SK-N-SH (cell line): ENCODE measurements at regions not wholly inside any gene's neighbourhood (a gene's known extent, or its start where the extent isn't known, plus 50 kb on each side); places are given as distances from the start of the nearest gene placed in this dataset.

ENCODE experiments used
- CTCF ChIA-PET: fragments of 300-600, 350-600 bp; formaldehyde crosslinking; extraction: SDS; loops from one replicate; lab custom pipeline; 2021; lab: Yijun Ruan, JAX
- POLR2A ChIA-PET: fragments of 350-600 bp; sonication (Branson Sonifier 250); formaldehyde crosslinking; extraction: SDS; loops from one replicate; lab custom pipeline; 2020; ENCODE audit warnings: antibody characterized with exemption, inconsistent platforms; lab: Yijun Ruan, JAX
- DNase-seq: peaks from one replicate; pipeline ENCODE4 v3.0.0; 2012
- H2AFZ ChIP-seq: fragments of 200-600 bp; sonication (generic); 2 replicates; pipeline ENCODE4 v1.8.1; 2016; ENCODE audit warnings: antibody characterized with exemption, mild to moderate bottlenecking, low read depth
- H3F3A ChIP-seq: fragments of 200-600 bp; sonication (generic); replicated peaks from 2 replicates; pipeline ENCODE3; 2016; ENCODE audit warnings: antibody characterized with exemption, mild to moderate bottlenecking; ENCODE audit not compliant: insufficient read depth
- H3K27ac ChIP-seq, 2 experiments: fragments of 200-500 bp in 1 of 2; fragments of 200-600 bp in 1 of 2; sonication (Bioruptor generic) in 1 of 2; sonication (generic), shearing (Covaris generic) in 1 of 2; 2 replicates each; pipeline versions ENCODE4 v1.5.1 to v1.6.1; 2014 to 2016; ENCODE audit warnings: low read depth in 2 of 2, inconsistent platforms in 1 of 2, low read length in 1 of 2, mild to moderate bottlenecking in 1 of 2, mixed read lengths in 1 of 2
- H3K27me3 ChIP-seq: fragments of 200-600 bp; sonication (generic), shearing (Covaris generic); 2 replicates; pipeline ENCODE4 v1.6.1; 2016; ENCODE audit warnings: mixed run types; ENCODE audit not compliant: insufficient read depth
- H3K36me3 ChIP-seq, 2 experiments: fragments of 200-500 bp in 1 of 2; fragments of 200-600 bp in 1 of 2; sonication (Bioruptor generic) in 1 of 2; sonication (generic) in 1 of 2; replicated peaks in 1 of 2; 2 replicates each; pipeline versions ENCODE3 to v1.5.1; 2014 to 2016; ENCODE audit warnings: low read length in 1 of 2, mild to moderate bottlenecking in 1 of 2; ENCODE audit not compliant: insufficient read depth in 2 of 2, control insufficient read depth in 1 of 2
- H3K4me1 ChIP-seq, 2 experiments: fragments of 200-500 bp in 1 of 2; fragments of 200-600 bp in 1 of 2; sonication (Bioruptor generic) in 1 of 2; sonication (generic), shearing (Covaris generic) in 1 of 2; 2 replicates each; pipeline versions ENCODE4 v1.5.1 to v1.6.1; 2014 to 2016; ENCODE audit warnings: low read depth in 1 of 2, low read length in 1 of 2, mixed run types in 1 of 2; ENCODE audit not compliant: insufficient read depth in 2 of 2, control insufficient read depth in 1 of 2
- H3K4me2 ChIP-seq: fragments of 200-600 bp; sonication (generic), shearing (Covaris generic); 2 replicates; pipeline ENCODE4 v1.6.1; 2017; ENCODE audit warnings: mixed run types
- H3K4me3 ChIP-seq, 2 experiments: fragments of 200-500 bp in 1 of 2; fragments of 200-600 bp in 1 of 2; sonication (Bioruptor generic) in 1 of 2; sonication (generic), shearing (Covaris generic) in 1 of 2; 2 replicates each; pipeline versions ENCODE4 v1.5.1 to v1.8.1; 2014 to 2016; ENCODE audit warnings: low read depth in 2 of 2, inconsistent platforms in 1 of 2, low read length in 1 of 2, mild to moderate bottlenecking in 1 of 2, mixed read lengths in 1 of 2, moderate library complexity in 1 of 2
- H3K79me2 ChIP-seq: fragments of 200-600 bp; sonication (generic); 2 replicates; pipeline ENCODE4 v1.8.1; 2017; ENCODE audit warnings: mild to moderate bottlenecking; ENCODE audit not compliant: insufficient read depth
- H3K9ac ChIP-seq: fragments of 200-600 bp; sonication (generic); 2 replicates; pipeline ENCODE4 v1.6.1; 2017; ENCODE audit warnings: mixed run types
- H3K9me2 ChIP-seq: fragments of 200-600 bp; sonication (generic); 2 replicates; pipeline ENCODE4 v1.6.1; 2017; ENCODE audit warnings: mixed run types
- H3K9me3 ChIP-seq: fragments of 200-600 bp; sonication (generic); 2 replicates; pipeline ENCODE4 v1.6.1; 2017; ENCODE audit warnings: mixed run types, mild to moderate bottlenecking, moderate library complexity
- H4K20me1 ChIP-seq: fragments of 200-600 bp; sonication (generic); 2 replicates; pipeline ENCODE4 v1.6.1; 2017; ENCODE audit warnings: mild to moderate bottlenecking, mixed run types; ENCODE audit not compliant: insufficient read depth
- ELF1 ChIP-seq: IDR thresholded peaks from 2 replicates; pipeline ENCODE4 v1.4.0; 2012
- FOXJ3 ChIP-seq: sonication (generic); formaldehyde crosslinking; IDR thresholded peaks from 2 replicates; pipeline ENCODE4 v1.5.1; 2020; ENCODE audit warnings: mild to moderate bottlenecking, missing genetic modification reagents
- GABPA ChIP-seq: IDR thresholded peaks from 2 replicates; pipeline ENCODE4 v1.4.0; 2012; ENCODE audit warnings: low read depth, mild to moderate bottlenecking
- GATA2 ChIP-seq: sonication (generic); formaldehyde crosslinking; IDR thresholded peaks from 2 replicates; pipeline ENCODE4 v1.5.0; 2020; ENCODE audit warnings: mild to moderate bottlenecking, missing genetic modification reagents
- JUND ChIP-seq: IDR thresholded peaks from 2 replicates; pipeline ENCODE4 v1.4.0; 2012
- NFIC ChIP-seq: IDR thresholded peaks from 2 replicates; pipeline ENCODE4 v1.4.0; 2012; ENCODE audit warnings: borderline replicate concordance
- NRF1 ChIP-seq: IDR thresholded peaks from 2 replicates; pipeline ENCODE4 v1.6.1; 2012; ENCODE audit warnings: low read depth, mild to moderate bottlenecking, low read length
- POLR2AphosphoS5 ChIP-seq: IDR thresholded peaks from 2 replicates; pipeline ENCODE4 v1.6.1; 2012; ENCODE audit warnings: low read depth, low read length
- RAD21 ChIP-seq: IDR thresholded peaks from 2 replicates; pipeline ENCODE4 v1.6.1; 2012; ENCODE audit warnings: mild to moderate bottlenecking, low read length
- RCOR1 ChIP-seq: fragments of 150-350 bp; IDR thresholded peaks from 2 replicates; pipeline ENCODE4 v1.6.1; 2017; ENCODE audit warnings: antibody characterized with exemption, low read length
- RFX5 ChIP-seq: IDR thresholded peaks from 2 replicates; pipeline ENCODE4 v1.6.1; 2012; ENCODE audit warnings: mild to moderate bottlenecking, improper control_type of control experiment, low read length
- RXRA ChIP-seq: IDR thresholded peaks from 2 replicates; pipeline ENCODE4 v1.4.0; 2012; ENCODE audit warnings: low read depth, mild to moderate bottlenecking, borderline replicate concordance
- TAF1 ChIP-seq: IDR thresholded peaks from 2 replicates; pipeline ENCODE4 v1.6.1; 2012; ENCODE audit warnings: low read depth, mild to moderate bottlenecking, low read length, moderate library complexity, borderline replicate concordance
- TEAD4 ChIP-seq: IDR thresholded peaks from 2 replicates; pipeline ENCODE4 v1.4.0; 2012; ENCODE audit warnings: mild to moderate bottlenecking, borderline replicate concordance; ENCODE audit not compliant: insufficient read depth
- YY1 ChIP-seq: IDR thresholded peaks from 2 replicates; pipeline ENCODE4 v1.4.0; 2012; ENCODE audit warnings: low read depth, mild to moderate bottlenecking
- WGBS: methylation state at CpG from one replicate; pipeline ENCODE4 v1.1.6; 2017; ENCODE audit warnings: low lambda C conversion rate; 5-methylcytosine and 5-hydroxymethylcytosine counted together
- TF ChIP-seq, protein P1 (sequence below): fragments of 150-350 bp; IDR thresholded peaks from 2 replicates; pipeline ENCODE4 v1.6.1; 2016; ENCODE audit warnings: mild to moderate bottlenecking, low read depth, low read length
- TF ChIP-seq, protein P2 (sequence below): IDR thresholded peaks from 2 replicates; pipeline ENCODE4 v1.4.0; 2012; ENCODE audit warnings: low read depth, borderline replicate concordance
- TF ChIP-seq, protein P3 (sequence below): fragments of 150-350 bp; IDR thresholded peaks from 2 replicates; pipeline ENCODE4 v1.6.1; 2017; ENCODE audit warnings: antibody characterized with exemption, low read length, low read depth, borderline replicate concordance
- TF ChIP-seq, protein P4 (sequence below): fragments of 200-600 bp; sonication (generic); IDR thresholded peaks from 2 replicates; pipeline ENCODE4 v1.6.1; 2017; ENCODE audit warnings: antibody characterized with exemption, mild to moderate bottlenecking, moderate library complexity
- TF ChIP-seq, protein P5 (sequence below): IDR thresholded peaks from 2 replicates; pipeline ENCODE4; 2012

DNA sequence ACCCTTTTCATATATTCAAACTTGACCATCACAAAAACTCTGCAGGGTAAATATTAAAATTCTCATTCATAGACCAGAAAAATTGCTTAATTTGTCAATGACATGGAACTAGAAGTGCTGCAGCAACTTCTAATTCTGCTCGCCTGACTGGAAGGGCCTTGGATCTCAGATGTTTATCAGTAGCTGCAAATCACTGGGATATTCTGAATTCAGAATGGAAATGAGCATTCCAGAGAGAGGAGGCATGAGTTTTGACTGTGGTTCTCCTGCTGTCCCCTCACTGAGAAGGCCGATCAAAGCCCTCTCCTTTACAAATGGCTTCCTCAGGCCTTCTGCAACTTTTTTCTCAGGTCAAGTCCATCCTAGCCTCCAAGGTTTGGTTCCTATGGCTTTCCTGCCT, 171.3 kb upstream of the FAM78B start:
- ChIA-PET CTCF (no interaction called here), POLR2A (no interaction called here)
- H3K27me3 ChIP-seq: no peaks in the 10 kb centered on the region
- no peaks in the 10 kb centered on the region for H3K4me1 ChIP-seq
- H3K4me3 ChIP-seq: no peak overlapping the region
- no peak overlapping the region for H2AFZ ChIP-seq
- no peaks in the 10 kb centered on the region for H3K36me3 ChIP-seq
- TF ChIP-seq GATA2 (CRISPR knock-in tag) (no peak), JUND (no peak), ELF1 (no peak), TEAD4 (no peak), NFIC (no peak), RCOR1 (no peak), YY1 (no peak), RFX5 (no peak), RXRA (no peak), FOXJ3 (CRISPR knock-in tag) (no peak), POLR2AphosphoS5 (no peak), TAF1 (no peak), RAD21 (no peak), GABPA (no peak), NRF1 (no peak)
- TF ChIP-seq, protein P1, sequence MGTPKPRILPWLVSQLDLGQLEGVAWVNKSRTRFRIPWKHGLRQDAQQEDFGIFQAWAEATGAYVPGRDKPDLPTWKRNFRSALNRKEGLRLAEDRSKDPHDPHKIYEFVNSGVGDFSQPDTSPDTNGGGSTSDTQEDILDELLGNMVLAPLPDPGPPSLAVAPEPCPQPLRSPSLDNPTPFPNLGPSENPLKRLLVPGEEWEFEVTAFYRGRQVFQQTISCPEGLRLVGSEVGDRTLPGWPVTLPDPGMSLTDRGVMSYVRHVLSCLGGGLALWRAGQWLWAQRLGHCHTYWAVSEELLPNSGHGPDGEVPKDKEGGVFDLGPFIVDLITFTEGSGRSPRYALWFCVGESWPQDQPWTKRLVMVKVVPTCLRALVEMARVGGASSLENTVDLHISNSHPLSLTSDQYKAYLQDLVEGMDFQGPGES: no peak
- TF ChIP-seq, protein P2, sequence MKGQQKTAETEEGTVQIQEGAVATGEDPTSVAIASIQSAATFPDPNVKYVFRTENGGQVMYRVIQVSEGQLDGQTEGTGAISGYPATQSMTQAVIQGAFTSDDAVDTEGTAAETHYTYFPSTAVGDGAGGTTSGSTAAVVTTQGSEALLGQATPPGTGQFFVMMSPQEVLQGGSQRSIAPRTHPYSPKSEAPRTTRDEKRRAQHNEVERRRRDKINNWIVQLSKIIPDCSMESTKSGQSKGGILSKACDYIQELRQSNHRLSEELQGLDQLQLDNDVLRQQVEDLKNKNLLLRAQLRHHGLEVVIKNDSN: no peak
- TF ChIP-seq, protein P3, sequence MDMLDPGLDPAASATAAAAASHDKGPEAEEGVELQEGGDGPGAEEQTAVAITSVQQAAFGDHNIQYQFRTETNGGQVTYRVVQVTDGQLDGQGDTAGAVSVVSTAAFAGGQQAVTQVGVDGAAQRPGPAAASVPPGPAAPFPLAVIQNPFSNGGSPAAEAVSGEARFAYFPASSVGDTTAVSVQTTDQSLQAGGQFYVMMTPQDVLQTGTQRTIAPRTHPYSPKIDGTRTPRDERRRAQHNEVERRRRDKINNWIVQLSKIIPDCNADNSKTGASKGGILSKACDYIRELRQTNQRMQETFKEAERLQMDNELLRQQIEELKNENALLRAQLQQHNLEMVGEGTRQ: no peak
- TF ChIP-seq, protein P4, sequence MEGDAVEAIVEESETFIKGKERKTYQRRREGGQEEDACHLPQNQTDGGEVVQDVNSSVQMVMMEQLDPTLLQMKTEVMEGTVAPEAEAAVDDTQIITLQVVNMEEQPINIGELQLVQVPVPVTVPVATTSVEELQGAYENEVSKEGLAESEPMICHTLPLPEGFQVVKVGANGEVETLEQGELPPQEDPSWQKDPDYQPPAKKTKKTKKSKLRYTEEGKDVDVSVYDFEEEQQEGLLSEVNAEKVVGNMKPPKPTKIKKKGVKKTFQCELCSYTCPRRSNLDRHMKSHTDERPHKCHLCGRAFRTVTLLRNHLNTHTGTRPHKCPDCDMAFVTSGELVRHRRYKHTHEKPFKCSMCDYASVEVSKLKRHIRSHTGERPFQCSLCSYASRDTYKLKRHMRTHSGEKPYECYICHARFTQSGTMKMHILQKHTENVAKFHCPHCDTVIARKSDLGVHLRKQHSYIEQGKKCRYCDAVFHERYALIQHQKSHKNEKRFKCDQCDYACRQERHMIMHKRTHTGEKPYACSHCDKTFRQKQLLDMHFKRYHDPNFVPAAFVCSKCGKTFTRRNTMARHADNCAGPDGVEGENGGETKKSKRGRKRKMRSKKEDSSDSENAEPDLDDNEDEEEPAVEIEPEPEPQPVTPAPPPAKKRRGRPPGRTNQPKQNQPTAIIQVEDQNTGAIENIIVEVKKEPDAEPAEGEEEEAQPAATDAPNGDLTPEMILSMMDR: no peak
- TF ChIP-seq, protein P5, sequence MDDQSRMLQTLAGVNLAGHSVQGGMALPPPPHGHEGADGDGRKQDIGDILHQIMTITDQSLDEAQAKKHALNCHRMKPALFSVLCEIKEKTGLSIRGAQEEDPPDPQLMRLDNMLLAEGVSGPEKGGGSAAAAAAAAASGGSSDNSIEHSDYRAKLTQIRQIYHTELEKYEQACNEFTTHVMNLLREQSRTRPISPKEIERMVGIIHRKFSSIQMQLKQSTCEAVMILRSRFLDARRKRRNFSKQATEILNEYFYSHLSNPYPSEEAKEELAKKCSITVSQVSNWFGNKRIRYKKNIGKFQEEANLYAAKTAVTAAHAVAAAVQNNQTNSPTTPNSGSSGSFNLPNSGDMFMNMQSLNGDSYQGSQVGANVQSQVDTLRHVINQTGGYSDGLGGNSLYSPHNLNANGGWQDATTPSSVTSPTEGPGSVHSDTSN: no peak
- 40% methylated on average over 2 of the region's 2 CpGs for WGBS
- no peaks in the 10 kb centered on the region for H3F3A ChIP-seq
- H3K27ac ChIP-seq: no peak overlapping the region
- H4K20me1 ChIP-seq: no peaks in the 10 kb centered on the region
- no peak for DNase-seq
- H3K9me3 ChIP-seq: no peaks in the 10 kb centered on the region
- H3K9me2 ChIP-seq: no peaks in the 10 kb centered on the region
- no peak overlapping the region for H3K9ac ChIP-seq
- H3K4me2 ChIP-seq: no peak overlapping the region
- H3K79me2 ChIP-seq: no peaks in the 10 kb centered on the region
